GM12878 (cell line): ENCODE measurements at regions not wholly inside any gene's neighbourhood (a gene's known extent, or its start where the extent isn't known, plus 50 kb on each side); places are given as distances from the start of the nearest gene placed in this dataset.

Experiments used
- ATAC-seq: fragments of 200-7000 bp; cut with Tn5 transposase; 3 replicates; pipeline ENCODE4 v1.9.1; 2020; ENCODE audit warnings: mild to moderate bottlenecking, moderate library complexity
- BruUV-seq: library from RNA; stranded (reverse); fragments of 400-500 nt; replicated peaks from 2 replicates; lab custom pipeline; 2021; lab: Mats Ljungman, UMichigan
- CTCF ChIA-PET: fragments of 300-600 bp; sonication (Branson Sonifier 250); formaldehyde crosslinking; extraction: SDS; loops from one replicate; lab custom pipeline; 2021; ENCODE audit warnings: inconsistent platforms; lab: Yijun Ruan, JAX
- POLR2A ChIA-PET: fragments of 350-600 bp; formaldehyde crosslinking; extraction: SDS; loops from one replicate; lab custom pipeline; 2021; ENCODE audit warnings: inconsistent platforms; lab: Charles Lee
- RAD21 ChIA-PET: fragments of 300-600 bp; sonication (Branson Sonifier 250); formaldehyde crosslinking; loops from one replicate; lab custom pipeline; 2023; ENCODE audit warnings: antibody characterized with exemption; ENCODE audit not compliant: unreplicated experiment; lab: Charles Lee
- SMC1A ChIA-PET: fragments of 300-600 bp; sonication (Branson Sonifier 250); formaldehyde crosslinking; loops from one replicate; lab custom pipeline; 2023; ENCODE audit not compliant: unreplicated experiment, uncharacterized antibody; lab: Charles Lee
- DNase-seq: peaks from one replicate; pipeline ENCODE4 v3.0.0-alpha.2; 2011; ENCODE audit warnings: low read depth, low spot score
- FAIRE-seq: peaks from 3 replicates; lab custom pipeline; 2011; peaks lifted over from hg19 to GRCh38; lab: Jason Lieb, UNC
- H2AFZ ChIP-seq: 2 replicates; pipeline ENCODE4 v1.6.0; 2011; ENCODE audit warnings: low read depth, low read length, control low read depth; ENCODE audit not compliant: control insufficient read depth
- H3K27ac ChIP-seq: 2 replicates; pipeline ENCODE4 v1.5.1; 2011; ENCODE audit warnings: control low read depth; ENCODE audit not compliant: control insufficient read depth, insufficient read depth
- H3K27me3 ChIP-seq, 2 experiments: replicated peaks in 1 of 2; 2 replicates each; pipeline versions ENCODE4 v1.6.0 to v1.6.1; 2011; ENCODE audit warnings: low read length in 1 of 2; ENCODE audit not compliant: control insufficient read depth in 2 of 2, insufficient read depth in 2 of 2
- H3K36me3 ChIP-seq, 2 experiments: 2 replicates each; pipeline ENCODE4 v1.5.1; 2011; ENCODE audit warnings: low read length in 1 of 2; ENCODE audit not compliant: control insufficient read depth in 2 of 2, insufficient read depth in 2 of 2
- H3K4me1 ChIP-seq: 2 replicates; pipeline ENCODE4 v1.6.1; 2011; ENCODE audit warnings: mild to moderate bottlenecking, low read length, moderate library complexity, mixed read lengths; ENCODE audit not compliant: control insufficient read depth, insufficient read depth
- H3K4me2 ChIP-seq: 2 replicates; pipeline ENCODE4 v1.6.0; 2011; ENCODE audit warnings: control low read depth; ENCODE audit not compliant: control insufficient read depth, insufficient read depth
- H3K4me3 ChIP-seq: fragments of 200-600 bp; sonication (generic); 2 replicates; pipeline ENCODE4 v1.5.1; 2016
- H3K79me2 ChIP-seq: 2 replicates; pipeline ENCODE4 v1.6.0; 2011; ENCODE audit warnings: low read length; ENCODE audit not compliant: control insufficient read depth, insufficient read depth
- H3K9ac ChIP-seq: 2 replicates; pipeline ENCODE4 v1.8.0; 2011; ENCODE audit warnings: low read length, control low read depth, mixed read lengths; ENCODE audit not compliant: control insufficient read depth, insufficient read depth
- H3K9me3 ChIP-seq: replicated peaks from 3 replicates; pipeline ENCODE4 v1.5.1; 2011; ENCODE audit warnings: mild to moderate bottlenecking, low read length; ENCODE audit not compliant: control insufficient read depth, insufficient read depth
- H4K20me1 ChIP-seq: 2 replicates; pipeline ENCODE4 v1.6.0; 2011; ENCODE audit not compliant: control insufficient read depth, insufficient read depth
- CHD1 ChIP-seq: IDR thresholded peaks from 2 replicates; pipeline ENCODE4 v1.6.1; 2012; ENCODE audit warnings: low read depth, low read length, improper control_type of control experiment
- CREB1 ChIP-seq: IDR thresholded peaks from 2 replicates; pipeline ENCODE4 v1.6.1; 2012; ENCODE audit warnings: low read depth, mild to moderate bottlenecking, inconsistent platforms
- ETV6 ChIP-seq, 2 experiments: fragments of 450-650 bp in 1 of 2; IDR thresholded peaks in 1 of 2; conservative IDR thresholded peaks in 1 of 2; 2 replicates each; pipeline ENCODE4 v1.6.1; 2014; ENCODE audit warnings: antibody characterized with exemption in 1 of 2, borderline replicate concordance in 1 of 2, low read depth in 1 of 2, mild to moderate bottlenecking in 1 of 2, moderate library complexity in 1 of 2
- MEF2A ChIP-seq: IDR thresholded peaks from 2 replicates; pipeline ENCODE4 v1.6.1; 2011; ENCODE audit warnings: low read depth, mild to moderate bottlenecking, low read length, moderate library complexity; ENCODE audit not compliant: insufficient read depth
- PAX5 ChIP-seq: IDR thresholded peaks from 2 replicates; pipeline ENCODE4 v1.6.1; 2011; ENCODE audit warnings: low read depth, low read length, borderline replicate concordance
- REST ChIP-seq: IDR thresholded peaks from 2 replicates; pipeline ENCODE4 v1.6.1; 2012; ENCODE audit warnings: mild to moderate bottlenecking, low read depth, low read length
- WGBS: methylation state at CpG from one replicate; pipeline ENCODE4 v1.1.6; 2016; ENCODE audit warnings: low lambda C conversion rate; ENCODE audit not compliant: insufficient replicate concordance, insufficient coverage; ENCODE audit errors: missing lambda C conversion rate; 5-methylcytosine and 5-hydroxymethylcytosine counted together
- in situ Hi-C: fragments of 300-500 bp; cut with MboI; formaldehyde crosslinking; loops from 9 replicates; pipeline ENCODE4 v1.14.3; 2018; ENCODE audit warnings: mixed read lengths
- intact Hi-C: fragments of 100-400 bp; cut with micrococcal nuclease; formaldehyde crosslinking; loops from one replicate; pipeline ENCODE4 v1.14.2; 2022; ENCODE audit not compliant: unreplicated experiment

GRCh38 chr12:123065676-123066383 lies 85.1 kb downstream of the PITPNM2 start (continued):
- TF ChIP-seq ETV6 (conservative IDR thresholded peaks at IDR 0.05 in 1 of 2, IDR thresholded peaks at IDR 0.05 in 1 of 2; ENCODE audit: borderline replicate concordance in 1 of 2, low read depth in 1 of 2) (no peak), CHD1 (no peak), PAX5 (no peak), MEF2A (no peak)

GRCh38 chr12:123064885-123065619 lies 84.6 kb downstream of the ARL6IP4 start:
- no peak for DNase-seq

More at GRCh38 chr12:123064885-123065619, 84.6 kb downstream of the ARL6IP4 start:
- no peak overlapping the region for H3K4me3 ChIP-seq
- H3K79me2 ChIP-seq, result no peaks in the 10 kb centered on the region
- H3K27me3 ChIP-seq, result no peaks in the 10 kb centered on the region; a peak in 1 of 4 replicates
- SMC1A ChIA-PET, result no interaction called here
- WGBS, result 40% methylated on average over 8 of the region's 8 CpGs
- RAD21 ChIA-PET, result no interaction called here
- H3K4me1 ChIP-seq, result peaks cover 15% of the 10 kb centered on the region
- TF ChIP-seq MEF2A (no peak), REST (no peak), CREB1 (no peak)
- no peaks in the 10 kb centered on the region for H3K9me3 ChIP-seq
- intact Hi-C loops, result no loop called here
- in situ Hi-C loops, result no loop called here
- no peaks in the 10 kb centered on the region; a peak in 1 of 4 replicates for H3K36me3 ChIP-seq
- H3K9ac ChIP-seq, result no peak overlapping the region
- no peak for FAIRE-seq
- no peak overlapping the region for H3K4me2 ChIP-seq
- no TSS peak for BruUV-seq
- no peaks in the 10 kb centered on the region for H4K20me1 ChIP-seq
- CTCF ChIA-PET, result interaction anchor here (0.5 kb wide), 1 partner anchor 59 kb away, joined by 3 read pairs; no protein-coding TSS in a partner anchor
- ATAC-seq, result no peak
- POLR2A ChIA-PET, result no interaction called here
- H3K27ac ChIP-seq, result no peak overlapping the region
- no peak overlapping the region for H2AFZ ChIP-seq
